Loucy (cell line): ENCODE measurements at regions not wholly inside any gene's neighbourhood (a gene's known extent, or its start where the extent isn't known, plus 50 kb on each side); places are given as distances from the start of the nearest gene placed in this dataset.

Experiments used
- H2AFZ ChIP-seq: fragments of 200-600 bp; sonication (generic); 2 replicates; pipeline ENCODE4 v1.6.0; 2016; ENCODE audit warnings: antibody characterized with exemption, mild to moderate bottlenecking, low read length, moderate library complexity
- H3F3A ChIP-seq: fragments of 200-600 bp; 2 replicates; pipeline ENCODE4 v1.6.0; 2016; ENCODE audit warnings: antibody characterized with exemption, low read depth, mild to moderate bottlenecking
- H3K27me3 ChIP-seq: fragments of 200-600 bp; sonication (generic); 2 replicates; pipeline ENCODE4 v1.6.1; 2014; ENCODE audit warnings: low read length, mild to moderate bottlenecking; ENCODE audit not compliant: insufficient read depth, poor library complexity, severe bottlenecking
- H3K36me3 ChIP-seq: fragments of 200-600 bp; sonication (generic); 2 replicates; pipeline ENCODE4 v1.6.1; 2016; ENCODE audit warnings: low read length; ENCODE audit not compliant: insufficient read depth
- H3K4me1 ChIP-seq: fragments of 200-600 bp; sonication (generic); 2 replicates; pipeline ENCODE4 v1.5.1; 2014; ENCODE audit warnings: low read length, mild to moderate bottlenecking; ENCODE audit not compliant: insufficient read depth, poor library complexity, severe bottlenecking
- H3K4me2 ChIP-seq: fragments of 200-600 bp; sonication (generic); 2 replicates; pipeline ENCODE4 v1.6.0; 2014; ENCODE audit warnings: antibody characterized with exemption, low read length, low read depth, mild to moderate bottlenecking; ENCODE audit not compliant: poor library complexity, severe bottlenecking
- H3K4me3 ChIP-seq: fragments of 200-600 bp; sonication (generic); 2 replicates; pipeline ENCODE4 v1.5.1; 2014; ENCODE audit warnings: low read length, mild to moderate bottlenecking, mixed read lengths; ENCODE audit not compliant: poor library complexity, severe bottlenecking
- H3K79me2 ChIP-seq: fragments of 200-600 bp; sonication (generic); 2 replicates; pipeline ENCODE4 v1.6.1; 2014; ENCODE audit warnings: low read length; ENCODE audit not compliant: insufficient read depth
- H3K9ac ChIP-seq: fragments of 200-600 bp; sonication (generic); 2 replicates; pipeline ENCODE4 v1.6.0; 2014; ENCODE audit warnings: mild to moderate bottlenecking, low read depth, low read length, moderate library complexity; ENCODE audit not compliant: poor library complexity, severe bottlenecking
- H3K9me2 ChIP-seq: fragments of 200-600 bp; sonication (generic); replicated peaks from 2 replicates; pipeline ENCODE4 v1.6.1; 2016; ENCODE audit warnings: low read depth, low read length, mixed read lengths
- H3K9me3 ChIP-seq: fragments of 200-600 bp; sonication (generic); 2 replicates; pipeline ENCODE4 v1.6.1; 2014; ENCODE audit warnings: mild to moderate bottlenecking, antibody characterized with exemption, low read length, low read depth; ENCODE audit not compliant: insufficient read depth
- H4K20me1 ChIP-seq: fragments of 200-600 bp; sonication (generic); 2 replicates; pipeline ENCODE4 v1.6.0; 2014; ENCODE audit warnings: antibody characterized with exemption, low read length, mild to moderate bottlenecking; ENCODE audit not compliant: insufficient read depth, poor library complexity, severe bottlenecking
- EZH2phosphoT487 ChIP-seq: fragments of 200-600 bp; IDR thresholded peaks from 2 replicates; pipeline ENCODE4 v1.6.1; 2018; ENCODE audit warnings: antibody characterized with exemption, mild to moderate bottlenecking, moderate library complexity, borderline replicate concordance
- TF ChIP-seq, protein P1 (sequence below): fragments of 200-600 bp; sonication (generic); conservative IDR thresholded peaks from 2 replicates; pipeline ENCODE4 v1.5.1; 2014; ENCODE audit warnings: mild to moderate bottlenecking, antibody characterized with exemption, low read length

DNA sequence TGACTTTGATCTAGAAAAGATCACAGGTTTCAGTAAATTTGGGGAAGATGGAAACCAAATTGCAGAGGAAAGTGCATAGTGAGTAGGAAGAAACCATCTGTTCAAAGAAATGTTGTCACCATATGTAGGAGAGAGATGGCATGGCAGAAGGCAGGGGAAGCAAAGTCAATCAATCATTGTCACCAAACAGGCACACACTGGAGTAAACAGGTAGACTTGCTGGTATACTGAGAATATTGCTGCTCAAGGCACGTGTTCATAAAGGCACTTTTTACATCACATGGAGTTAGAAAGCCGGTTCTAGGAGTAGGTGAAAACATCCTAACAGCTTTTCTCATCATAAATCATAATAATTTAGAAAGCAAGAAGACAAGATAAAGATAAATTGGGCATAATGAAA, 550.5 kb upstream of the FAT1 start:
- H4K20me1 ChIP-seq: no peaks in the 10 kb centered on the region
- TF ChIP-seq, protein P1, sequence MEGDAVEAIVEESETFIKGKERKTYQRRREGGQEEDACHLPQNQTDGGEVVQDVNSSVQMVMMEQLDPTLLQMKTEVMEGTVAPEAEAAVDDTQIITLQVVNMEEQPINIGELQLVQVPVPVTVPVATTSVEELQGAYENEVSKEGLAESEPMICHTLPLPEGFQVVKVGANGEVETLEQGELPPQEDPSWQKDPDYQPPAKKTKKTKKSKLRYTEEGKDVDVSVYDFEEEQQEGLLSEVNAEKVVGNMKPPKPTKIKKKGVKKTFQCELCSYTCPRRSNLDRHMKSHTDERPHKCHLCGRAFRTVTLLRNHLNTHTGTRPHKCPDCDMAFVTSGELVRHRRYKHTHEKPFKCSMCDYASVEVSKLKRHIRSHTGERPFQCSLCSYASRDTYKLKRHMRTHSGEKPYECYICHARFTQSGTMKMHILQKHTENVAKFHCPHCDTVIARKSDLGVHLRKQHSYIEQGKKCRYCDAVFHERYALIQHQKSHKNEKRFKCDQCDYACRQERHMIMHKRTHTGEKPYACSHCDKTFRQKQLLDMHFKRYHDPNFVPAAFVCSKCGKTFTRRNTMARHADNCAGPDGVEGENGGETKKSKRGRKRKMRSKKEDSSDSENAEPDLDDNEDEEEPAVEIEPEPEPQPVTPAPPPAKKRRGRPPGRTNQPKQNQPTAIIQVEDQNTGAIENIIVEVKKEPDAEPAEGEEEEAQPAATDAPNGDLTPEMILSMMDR: no peak
- TF ChIP-seq EZH2phosphoT487: no peak
- H3K4me3 ChIP-seq: no peak overlapping the region

DNA sequence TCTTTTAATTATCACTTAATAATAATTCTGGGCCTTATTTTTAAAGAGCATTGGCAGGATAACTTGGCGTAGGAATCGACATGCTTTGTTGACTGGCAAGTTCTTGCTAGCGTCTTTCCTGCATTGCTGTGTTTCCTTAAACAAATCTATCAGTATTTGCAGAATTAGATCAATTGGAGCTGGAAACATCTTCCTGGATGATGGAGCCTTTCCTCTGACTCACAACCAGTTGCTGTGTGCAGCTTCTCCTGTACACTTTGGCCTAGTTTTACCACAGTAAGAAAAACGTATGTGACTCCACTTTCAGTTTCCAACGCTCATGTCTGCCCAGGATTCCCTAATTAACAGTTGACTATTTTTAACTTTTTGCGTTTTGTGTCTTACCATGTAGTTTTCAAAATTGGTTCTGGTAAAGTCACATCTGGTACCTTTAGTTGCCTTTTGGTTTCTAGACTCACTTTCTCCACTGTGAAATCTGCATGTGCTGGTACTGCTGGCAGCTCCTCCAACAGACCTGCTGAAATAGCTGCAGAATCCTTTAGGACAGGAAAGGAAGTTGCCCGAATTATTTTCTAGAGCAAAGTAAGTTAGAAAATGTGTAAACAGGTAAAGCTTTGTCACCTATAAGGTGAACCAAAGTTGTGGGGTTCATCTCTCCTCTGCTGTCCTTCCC, 553.2 kb upstream of the FAT1 start:
- peaks cover 3% of the 10 kb centered on the region; the same call in 1 of the 2 replicates for H3K9me3 ChIP-seq
- no peaks in the 10 kb centered on the region for H3K9me2 ChIP-seq
- H2AFZ ChIP-seq: no peak overlapping the region
- no peaks in the 10 kb centered on the region for H3K36me3 ChIP-seq
- no peak for TF ChIP-seq EZH2phosphoT487
- TF ChIP-seq, protein P1: no peak
- H3K79me2 ChIP-seq: no peaks in the 10 kb centered on the region
- H3K27me3 ChIP-seq: no peaks in the 10 kb centered on the region
- H4K20me1 ChIP-seq: no peaks in the 10 kb centered on the region
- H3F3A ChIP-seq: no peaks in the 10 kb centered on the region
- H3K4me2 ChIP-seq: no peak overlapping the region
- H3K4me1 ChIP-seq: no peaks in the 10 kb centered on the region
- H3K9ac ChIP-seq: no peak overlapping the region
- no peak overlapping the region for H3K4me3 ChIP-seq

More for the DNA sequence above, 550.5 kb upstream of the FAT1 start:
- H3K36me3 ChIP-seq: no peaks in the 10 kb centered on the region
- H3K4me1 ChIP-seq: no peaks in the 10 kb centered on the region
- H3K4me2 ChIP-seq: no peak overlapping the region
- no peaks in the 10 kb centered on the region for H3K27me3 ChIP-seq
- H3F3A ChIP-seq: no peaks in the 10 kb centered on the region
- H3K9ac ChIP-seq: no peak overlapping the region
- no peaks in the 10 kb centered on the region for H3K79me2 ChIP-seq
- 0 out of 2 replicates have a peak, but pooled peaks cover 3% of the 10 kb centered on the region for H3K9me3 ChIP-seq
- H3K9me2 ChIP-seq: no peaks in the 10 kb centered on the region
- no peak overlapping the region for H2AFZ ChIP-seq

DNA sequence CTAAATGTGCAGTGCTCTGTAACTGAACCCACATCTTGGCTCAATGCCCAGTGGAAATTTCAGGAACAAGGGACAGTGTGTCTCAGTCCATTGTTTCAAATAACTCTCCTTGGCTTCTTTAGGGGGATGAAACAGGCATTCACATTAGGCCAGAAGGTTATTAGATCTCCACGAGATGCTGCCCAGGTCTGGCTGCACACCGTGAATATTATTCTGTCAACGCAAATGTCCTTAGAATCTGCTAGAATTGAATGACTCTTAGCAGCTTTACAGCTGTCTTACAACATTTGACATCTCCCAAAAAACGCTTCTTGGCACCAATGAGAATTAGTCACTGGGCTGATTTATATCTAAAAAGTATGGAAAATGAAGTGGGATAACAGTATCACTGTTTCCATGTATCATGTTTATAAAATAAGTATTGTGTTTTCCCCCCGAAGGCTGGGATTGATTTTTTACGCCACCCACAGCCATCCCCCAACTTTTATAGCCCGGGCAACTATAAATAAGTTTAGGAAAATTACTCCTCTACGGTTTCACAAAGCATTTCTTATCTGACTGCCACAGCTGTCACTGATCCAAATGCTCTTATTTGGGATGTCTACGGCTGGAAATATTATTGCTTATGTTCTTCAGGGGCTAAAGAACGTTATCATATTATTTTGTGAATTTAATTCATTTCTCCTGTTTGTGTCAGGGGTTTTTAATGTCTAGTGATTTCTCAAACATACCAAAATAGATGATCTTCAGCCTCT, 559.7 kb upstream of the FAT1 start:
- no peak for TF ChIP-seq EZH2phosphoT487
- TF ChIP-seq, protein P1: no peak
- Histone ChIP-seq H3K27me3 (no peaks in the 10 kb centered on the region), H3F3A (no peaks in the 10 kb centered on the region), H3K4me1 (no peaks in the 10 kb centered on the region), H3K4me2 (no peak overlapping the region), H3K4me3 (no peak overlapping the region), H3K36me3 (no peaks in the 10 kb centered on the region), H3K9me2 (no peaks in the 10 kb centered on the region), H3K9ac (no peak overlapping the region), H3K9me3 (no peaks in the 10 kb centered on the region; the same call in 1 of the 2 replicates), H3K79me2 (no peaks in the 10 kb centered on the region), H4K20me1 (no peaks in the 10 kb centered on the region), H2AFZ (no peak overlapping the region)
